HUES64 (cell line): ENCODE measurements at regions not wholly inside any gene's neighbourhood (a gene's known extent, or its start where the extent isn't known, plus 50 kb on each side); places are given as distances from the start of the nearest gene placed in this dataset.
"Not testable (repeated sequence)": the region's sequence is repeated elsewhere in the genome, so short reads cannot be mapped to it uniquely, and the experiment has no call there.

ENCODE experiments used
- H3K27ac ChIP-seq: 2 replicates; pipeline ENCODE4 v1.7.0; 2013; ENCODE audit warnings: low read depth, low read length, inconsistent platforms
- H3K27me3 ChIP-seq: 2 replicates; pipeline ENCODE4 v1.6.1; 2013; ENCODE audit warnings: mild to moderate bottlenecking, low read length; ENCODE audit not compliant: insufficient read depth
- H3K36me3 ChIP-seq: 2 replicates; pipeline ENCODE4 v1.6.1; 2013; ENCODE audit warnings: mild to moderate bottlenecking, low read length; ENCODE audit not compliant: insufficient read depth
- H3K4me1 ChIP-seq: 2 replicates; pipeline ENCODE4 v1.6.1; 2013; ENCODE audit warnings: mild to moderate bottlenecking, low read length, moderate library complexity; ENCODE audit not compliant: insufficient read depth
- H3K4me3 ChIP-seq: 2 replicates; pipeline ENCODE4 v1.5.1; 2013; ENCODE audit warnings: mild to moderate bottlenecking, low read length, moderate library complexity
- H3K9ac ChIP-seq: 2 replicates; pipeline ENCODE4 v1.6.1; 2013; ENCODE audit warnings: mild to moderate bottlenecking, low read depth, low read length
- H3K9me3 ChIP-seq: 2 replicates; pipeline ENCODE4 v1.6.1; 2013; ENCODE audit warnings: low read depth, low read length; ENCODE audit not compliant: insufficient read depth
- WGBS: fragments of 150-250, 120-280 bp; methylation state at CpG from one replicate; pipeline ENCODE4 v1.1.7; 2013; ENCODE audit warnings: missing lambda C conversion rate; 5-methylcytosine and 5-hydroxymethylcytosine counted together

GRCh38 chr13:68893721-68894120 lies 1213.9 kb upstream of the ATXN8OS start:
- not testable (repeated sequence) for H3K9me3 ChIP-seq, H3K4me3 ChIP-seq, H3K27me3 ChIP-seq, H3K9ac ChIP-seq, H3K27ac ChIP-seq, H3K36me3 ChIP-seq
- peaks cover 16% of the 10 kb centered on the region for H3K4me1 ChIP-seq
- WGBS, result 90% methylated on average over 2 of the region's 2 CpGs

- not testable (repeated sequence) for H3K9ac ChIP-seq, H3K4me3 ChIP-seq, H3K27ac ChIP-seq, H3K9me3 ChIP-seq, H3K27me3 ChIP-seq, H3K36me3 ChIP-seq
- H3K4me1 ChIP-seq, result peaks cover 12% of the 10 kb centered on the region
- 76% methylated on average over 3 of the region's 3 CpGs for WGBS
Observed at GRCh38 chr13:68892596-68892995, 1215.0 kb upstream of the ATXN8OS start.

- WGBS, result 95% methylated on average over 7 of the region's 7 CpGs
- H3K27ac ChIP-seq, H3K36me3 ChIP-seq, H3K4me3 ChIP-seq, H3K27me3 ChIP-seq, H3K9me3 ChIP-seq, H3K9ac ChIP-seq: not testable (repeated sequence)
- H3K4me1 ChIP-seq, result peaks cover 15% of the 10 kb centered on the region
Observed at GRCh38 chr13:68890101-68890500, 1217.5 kb upstream of the ATXN8OS start.

- WGBS, result 97% methylated on average over 3 of the region's 4 CpGs
- Histone ChIP-seq H3K36me3 (no peaks in the 10 kb centered on the region), H3K4me3 (no peak overlapping the region), H3K27me3 (no peaks in the 10 kb centered on the region), H3K4me1 (peaks cover 15% of the 10 kb centered on the region), H3K9ac (no peak overlapping the region), H3K9me3 (no peaks in the 10 kb centered on the region), H3K27ac (no peak overlapping the region)
Observed at GRCh38 chr13:68888832-68889231, 1218.8 kb upstream of the ATXN8OS start.

GRCh38 chr13:68872338-68872737 lies 1235.3 kb upstream of the ATXN8OS start:
- Histone ChIP-seq H3K9ac (no peak overlapping the region), H3K4me3 (no peak overlapping the region), H3K4me1 (no peaks in the 10 kb centered on the region), H3K36me3 (no peaks in the 10 kb centered on the region), H3K27ac (no peak overlapping the region), H3K27me3 (no peaks in the 10 kb centered on the region), H3K9me3 (no peaks in the 10 kb centered on the region)
- WGBS, result 94% methylated on average over 1 of the region's 2 CpGs

GRCh38 chr13:68851026-68851425 lies 1256.6 kb upstream of the ATXN8OS start:
- Histone ChIP-seq H3K4me1 (no peaks in the 10 kb centered on the region), H3K4me3 (no peak overlapping the region), H3K9me3 (peaks cover under 1% of the 10 kb centered on the region; the same call in 1 of the 2 replicates), H3K9ac (no peak overlapping the region), H3K27ac (no peak overlapping the region), H3K36me3 (no peaks in the 10 kb centered on the region), H3K27me3 (no peaks in the 10 kb centered on the region)
- 82% methylated on average over 1 of the region's 1 CpG for WGBS

GRCh38 chr13:68850160-68850559 lies 1257.5 kb upstream of the ATXN8OS start:
- 94% methylated on average over 3 of the region's 3 CpGs for WGBS
- Histone ChIP-seq H3K4me3 (no peak overlapping the region), H3K36me3 (no peaks in the 10 kb centered on the region), H3K9ac (no peak overlapping the region), H3K4me1 (no peaks in the 10 kb centered on the region), H3K27ac (no peak overlapping the region), H3K27me3 (no peaks in the 10 kb centered on the region), H3K9me3 (peaks cover 7% of the 10 kb centered on the region; the same call in 1 of the 2 replicates)

- no peaks in the 10 kb centered on the region for H3K36me3 ChIP-seq
- H3K27me3 ChIP-seq, result no peaks in the 10 kb centered on the region
- no peak overlapping the region for H3K27ac ChIP-seq
- 95% methylated on average over 1 of the region's 1 CpG for WGBS
- H3K9ac ChIP-seq, result no peak overlapping the region
- no peak overlapping the region for H3K4me3 ChIP-seq
- no peaks in the 10 kb centered on the region for H3K4me1 ChIP-seq
- peaks cover 10% of the 10 kb centered on the region; the same call in 1 of the 2 replicates for H3K9me3 ChIP-seq
Observed at GRCh38 chr13:68846663-68847062, 1261.0 kb upstream of the ATXN8OS start.

GRCh38 chr13:68834375-68834774 lies 1273.3 kb upstream of the ATXN8OS start:
- Histone ChIP-seq H3K36me3 (no peaks in the 10 kb centered on the region), H3K27me3 (no peaks in the 10 kb centered on the region), H3K9me3 (no peaks in the 10 kb centered on the region), H3K9ac (no peak overlapping the region), H3K4me3 (no peak overlapping the region), H3K4me1 (no peaks in the 10 kb centered on the region), H3K27ac (no peak overlapping the region)

- WGBS, result 97% methylated on average over 7 of the region's 7 CpGs
- Histone ChIP-seq H3K9ac (no peak overlapping the region), H3K9me3 (no peaks in the 10 kb centered on the region)
Observed at GRCh38 chr13:68816715-68817114, 1290.9 kb upstream of the ATXN8OS start.

GRCh38 chr13:68813180-68813796 lies 1294.3 kb upstream of the ATXN8OS start:
- Histone ChIP-seq H3K4me1 (peaks cover 6% of the 10 kb centered on the region; the same call in 1 of the 2 replicates), H3K9ac (no peak overlapping the region), H3K27ac (no peak overlapping the region), H3K9me3 (no peaks in the 10 kb centered on the region), H3K36me3 (no peaks in the 10 kb centered on the region), H3K4me3 (no peak overlapping the region), H3K27me3 (no peaks in the 10 kb centered on the region)
- 93% methylated on average over 6 of the region's 7 CpGs for WGBS

More at GRCh38 chr13:68816715-68817114, 1290.9 kb upstream of the ATXN8OS start:
- H3K27ac ChIP-seq, result no peak overlapping the region
- H3K4me1 ChIP-seq, result no peaks in the 10 kb centered on the region
- H3K27me3 ChIP-seq, result no peaks in the 10 kb centered on the region
- H3K4me3 ChIP-seq, result no peak overlapping the region
- H3K36me3 ChIP-seq, result no peaks in the 10 kb centered on the region

GRCh38 chr13:68810660-68811059 lies 1297.0 kb upstream of the ATXN8OS start:
- Histone ChIP-seq H3K4me3 (no peak overlapping the region), H3K27me3 (no peaks in the 10 kb centered on the region), H3K4me1 (peaks cover 6% of the 10 kb centered on the region; the same call in 1 of the 2 replicates), H3K27ac (no peak overlapping the region), H3K9me3 (no peaks in the 10 kb centered on the region), H3K36me3 (no peaks in the 10 kb centered on the region), H3K9ac (no peak overlapping the region)
- no CpG with 5 or more reads among the region's 1 CpG for WGBS
